Mesenchymal stem cell (in vitro differentiated cells and primary cell): ENCODE measurements at regions not wholly inside any gene's neighbourhood (a gene's known extent, or its start where the extent isn't known, plus 50 kb on each side); places are given as distances from the start of the nearest gene placed in this dataset.

ENCODE experiments used
- DNase-seq: peaks from one replicate; pipeline ENCODE4 v3.0.0-alpha.2; 2013
- H2AFZ ChIP-seq: one replicate; pipeline ENCODE4 v1.6.1; 2013; ENCODE audit warnings: low read depth, mild to moderate bottlenecking, control low read depth, inconsistent platforms, low read length, moderate library complexity
- H2AK5ac ChIP-seq: 2 replicates; pipeline ENCODE4 v1.6.1; 2013; ENCODE audit warnings: low read length, moderate library complexity, mild to moderate bottlenecking, inconsistent platforms; ENCODE audit not compliant: severe bottlenecking
- H2BK120ac ChIP-seq: one replicate; pipeline ENCODE4 v1.6.1; 2013; ENCODE audit warnings: low read depth, mild to moderate bottlenecking, inconsistent platforms, low read length, moderate library complexity
- H2BK12ac ChIP-seq, 2 experiments: one replicate each; pipeline ENCODE4 v1.6.1; 2013; ENCODE audit warnings: inconsistent platforms in 2 of 2, low read length in 2 of 2, mild to moderate bottlenecking in 2 of 2, moderate library complexity in 2 of 2, control low read depth in 1 of 2
- H2BK15ac ChIP-seq: one replicate; pipeline ENCODE4 v1.6.1; 2013; ENCODE audit warnings: mild to moderate bottlenecking, low read depth, inconsistent platforms; ENCODE audit not compliant: poor library complexity, severe bottlenecking
- H2BK5ac ChIP-seq: 2 replicates; pipeline ENCODE4 v1.6.1; 2013; ENCODE audit warnings: low read depth, mild to moderate bottlenecking, low read length, control low read depth, inconsistent platforms; ENCODE audit not compliant: poor library complexity, severe bottlenecking
- H3K14ac ChIP-seq, 2 experiments: one replicate each; pipeline ENCODE4 v1.6.1; 2013; ENCODE audit warnings: inconsistent platforms in 2 of 2, low read length in 2 of 2, control low read depth in 1 of 2, mild to moderate bottlenecking in 1 of 2, moderate library complexity in 1 of 2
- H3K18ac ChIP-seq, 2 experiments: one replicate each; pipeline ENCODE4 v1.6.1; 2013; ENCODE audit warnings: inconsistent platforms in 2 of 2, low read length in 2 of 2, control low read depth in 1 of 2, low read depth in 1 of 2, mild to moderate bottlenecking in 1 of 2
- H3K23ac ChIP-seq, 2 experiments: one replicate each; pipeline ENCODE4 v1.6.1; 2013; ENCODE audit warnings: inconsistent platforms in 2 of 2, low read length in 2 of 2, mild to moderate bottlenecking in 2 of 2, moderate library complexity in 2 of 2, control low read depth in 1 of 2
- H3K27ac ChIP-seq: 2 replicates; pipeline ENCODE4 v1.5.1; 2013; ENCODE audit warnings: mild to moderate bottlenecking, moderate library complexity, low read length, control low read depth, inconsistent platforms; ENCODE audit not compliant: poor library complexity, severe bottlenecking
- H3K27me3 ChIP-seq, 2 experiments: 2 replicates each; pipeline versions ENCODE4 v1.6.1 to v1.7.0; 2013; ENCODE audit warnings: low read length in 2 of 2, mild to moderate bottlenecking in 2 of 2, moderate library complexity in 2 of 2, control low read depth in 1 of 2, inconsistent platforms in 1 of 2; ENCODE audit not compliant: control insufficient read depth in 1 of 2, insufficient read depth in 1 of 2
- H3K36me3 ChIP-seq, 2 experiments: 2 replicates each; pipeline versions ENCODE4 v1.6.1 to v1.7.0; 2013; ENCODE audit warnings: low read length in 2 of 2, control low read depth in 1 of 2, inconsistent platforms in 1 of 2, low read depth in 1 of 2, mild to moderate bottlenecking in 1 of 2; ENCODE audit not compliant: insufficient read depth in 2 of 2, control insufficient read depth in 1 of 2
- H3K4ac ChIP-seq, 2 experiments: one replicate each; pipeline ENCODE4 v1.6.1; 2013; ENCODE audit warnings: inconsistent platforms in 2 of 2, low read length in 2 of 2, mild to moderate bottlenecking in 2 of 2, moderate library complexity in 2 of 2, control low read depth in 1 of 2, low read depth in 1 of 2
- H3K4me1 ChIP-seq: 2 replicates; pipeline ENCODE4 v1.6.1; 2013; ENCODE audit warnings: low read depth, low read length, control low read depth; ENCODE audit not compliant: control insufficient read depth, insufficient read depth
- H3K4me2 ChIP-seq: 2 replicates; pipeline ENCODE4 v1.6.1; 2013; ENCODE audit warnings: low read length, mild to moderate bottlenecking, inconsistent platforms; ENCODE audit not compliant: poor library complexity, severe bottlenecking
- H3K4me3 ChIP-seq, 2 experiments: 2 replicates each; pipeline versions ENCODE4 v1.5.1 to v1.7.0; 2013; ENCODE audit warnings: low read length in 2 of 2, mild to moderate bottlenecking in 2 of 2, control low read depth in 1 of 2, low read depth in 1 of 2; ENCODE audit not compliant: insufficient read depth in 1 of 2
- H3K79me1 ChIP-seq: replicated peaks from 2 replicates; pipeline ENCODE4 v1.6.1; 2013; ENCODE audit warnings: mild to moderate bottlenecking, control low read depth, low read length, inconsistent platforms; ENCODE audit not compliant: poor library complexity, severe bottlenecking
- H3K9ac ChIP-seq: 2 replicates; pipeline ENCODE4 v1.7.0; 2013; ENCODE audit warnings: mild to moderate bottlenecking, low read length, moderate library complexity
- H3K9me3 ChIP-seq: 2 replicates; pipeline ENCODE4 v1.7.0; 2013; ENCODE audit warnings: mild to moderate bottlenecking, low read length; ENCODE audit not compliant: control insufficient read depth
- H4K8ac ChIP-seq: one replicate; pipeline ENCODE4 v1.6.1; 2013; ENCODE audit warnings: inconsistent platforms, mild to moderate bottlenecking, low read length, moderate library complexity
- H4K91ac ChIP-seq: one replicate; pipeline ENCODE4 v1.6.1; 2013; ENCODE audit warnings: mild to moderate bottlenecking, low read length, inconsistent platforms
- WGBS: methylation state at CpG from one replicate; pipeline ENCODE4 v1.1.7; 2013; ENCODE audit warnings: mixed read lengths; 5-methylcytosine and 5-hydroxymethylcytosine counted together

GRCh38 chr13:100809129-100809390 is 134.5 kb upstream of the TMTC4 start:
- no peak overlapping the region for H3K4ac ChIP-seq
- H3K4me1 ChIP-seq = no peaks in the 10 kb centered on the region
- no peaks in the 10 kb centered on the region for H3K9me3 ChIP-seq

DNA sequence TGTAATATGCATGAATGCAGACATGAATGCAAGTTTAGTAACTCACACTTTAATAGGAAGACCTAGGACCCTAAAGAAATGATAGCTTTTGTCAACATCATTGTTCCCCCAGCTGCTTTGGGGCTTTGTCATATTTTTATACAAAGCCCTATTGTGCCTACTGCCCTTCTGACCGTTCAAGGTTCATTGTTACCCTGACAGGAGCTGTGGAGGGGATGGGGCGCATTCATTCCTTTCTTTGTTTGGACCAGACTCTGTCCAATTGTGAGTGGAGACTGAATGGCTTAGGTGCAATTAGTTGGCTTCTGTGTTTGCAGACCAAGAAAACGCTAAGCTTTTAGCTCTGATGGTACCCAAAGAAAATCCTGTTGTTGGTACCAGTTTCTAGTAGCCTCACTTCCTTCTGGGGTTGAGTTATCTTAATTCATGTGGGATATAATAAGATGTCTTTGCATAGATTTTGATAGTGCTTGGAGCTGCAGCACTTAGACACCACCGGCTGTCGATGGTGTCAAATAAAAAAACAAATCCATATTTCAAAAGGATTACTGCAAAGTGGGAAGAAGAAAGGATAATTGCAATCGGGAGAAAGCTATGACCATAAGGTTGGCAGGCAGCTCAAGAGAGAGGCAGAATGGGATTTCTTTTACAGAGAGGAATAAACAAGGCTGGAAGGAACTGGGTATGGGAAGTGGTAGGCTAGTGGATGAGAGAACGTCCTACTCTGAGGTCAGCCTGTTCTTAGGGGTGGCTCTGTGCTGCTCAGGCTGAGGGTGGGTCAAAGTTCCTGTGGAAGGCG is 133.9 kb upstream of the TMTC4 start:
- H3K4ac ChIP-seq = no peak overlapping the region
- no peak overlapping the region for H3K4me2 ChIP-seq
- H3K27me3 ChIP-seq = peaks cover 0 to 46% of the 10 kb centered on the region in 2 experiments
- H2AK5ac ChIP-seq = no peak overlapping the region
- H3K27ac ChIP-seq = no peak overlapping the region
- no peaks in the 10 kb centered on the region for H3K4me1 ChIP-seq
- no peak overlapping the region for H3K9ac ChIP-seq
- DNase-seq = no peak
- no peak overlapping the region for H3K23ac ChIP-seq
- no peak overlapping the region for H2BK12ac ChIP-seq
- no peak overlapping the region for H2BK120ac ChIP-seq
- no peaks in the 10 kb centered on the region for H3K9me3 ChIP-seq
- H3K36me3 ChIP-seq = no peaks in the 10 kb centered on the region
- 70% methylated on average over 8 of the region's 8 CpGs for WGBS
- H3K18ac ChIP-seq = no peak overlapping the region
- no peak overlapping the region for H3K14ac ChIP-seq
- no peak overlapping the region for H3K4me3 ChIP-seq
- H4K8ac ChIP-seq = no peak overlapping the region
- no peak overlapping the region for H2BK5ac ChIP-seq
- no peaks in the 10 kb centered on the region for H3K79me1 ChIP-seq
- H2BK15ac ChIP-seq = no peak overlapping the region
- no peak overlapping the region for H4K91ac ChIP-seq
- no peak overlapping the region for H2AFZ ChIP-seq

More at GRCh38 chr13:100809129-100809390, 134.5 kb upstream of the TMTC4 start:
- Histone ChIP-seq H2BK12ac (no peak overlapping the region), H3K27me3 (peaks cover 0 to 46% of the 10 kb centered on the region in 2 experiments), H2BK15ac (no peak overlapping the region), H3K4me2 (no peak overlapping the region), H2BK5ac (no peak overlapping the region), H3K14ac (no peak overlapping the region), H2AFZ (no peak overlapping the region), H2AK5ac (no peak overlapping the region), H4K8ac (no peak overlapping the region), H3K4me3 (no peak overlapping the region), H2BK120ac (no peak overlapping the region), H3K27ac (no peak overlapping the region), H3K36me3 (no peaks in the 10 kb centered on the region), H4K91ac (no peak overlapping the region), H3K18ac (no peak overlapping the region), H3K9ac (no peak overlapping the region), H3K79me1 (no peaks in the 10 kb centered on the region), H3K23ac (no peak overlapping the region)
- no peak for DNase-seq
- 91% methylated on average over 2 of the region's 2 CpGs for WGBS

DNA sequence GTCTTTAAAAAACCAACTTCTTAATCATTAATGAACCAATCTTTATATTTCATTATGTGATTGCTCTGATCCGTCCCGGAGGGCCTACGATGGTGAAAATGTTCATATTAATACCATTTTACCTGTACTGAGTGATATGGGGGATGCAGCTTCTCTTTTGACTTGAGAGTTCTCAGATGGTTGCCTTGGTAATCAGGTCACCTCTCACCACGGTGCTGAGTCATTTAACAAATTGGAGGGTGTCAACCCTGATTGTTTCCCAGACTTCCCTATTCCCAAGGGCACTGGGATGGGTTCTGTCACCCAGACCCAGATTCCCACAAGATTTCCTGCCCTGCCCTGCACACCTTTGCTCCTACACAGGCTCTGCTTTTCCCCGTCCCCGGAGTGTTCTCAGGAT is 128.5 kb upstream of the TMTC4 start:
- no peak overlapping the region for H2BK5ac ChIP-seq
- no peak overlapping the region for H4K91ac ChIP-seq
- WGBS = 79% methylated on average over 3 of the region's 6 CpGs
- no peak overlapping the region for H3K23ac ChIP-seq
- DNase-seq = no peak
- no peak overlapping the region for H2BK120ac ChIP-seq
- H2BK12ac ChIP-seq = no peak overlapping the region
- no peak overlapping the region for H2AFZ ChIP-seq
- no peak overlapping the region for H2AK5ac ChIP-seq
- no peak overlapping the region for H3K18ac ChIP-seq
- no peak overlapping the region for H4K8ac ChIP-seq
- H3K9me3 ChIP-seq = no peaks in the 10 kb centered on the region
- no peak overlapping the region for H2BK15ac ChIP-seq
- H3K4me1 ChIP-seq = no peaks in the 10 kb centered on the region
- H3K14ac ChIP-seq = no peak overlapping the region
- H3K4me3 ChIP-seq = no peak overlapping the region
- H3K4ac ChIP-seq = no peak overlapping the region
- H3K4me2 ChIP-seq = no peak overlapping the region
- no peaks in the 10 kb centered on the region for H3K79me1 ChIP-seq
- H3K9ac ChIP-seq = no peak overlapping the region
- no peaks in the 10 kb centered on the region for H3K36me3 ChIP-seq
- peaks cover 0 to 36% of the 10 kb centered on the region in 2 experiments for H3K27me3 ChIP-seq
- H3K27ac ChIP-seq = no peak overlapping the region

GRCh38 chr13:100800283-100800875 is 125.8 kb upstream of the TMTC4 start:
- H2AK5ac ChIP-seq = no peak overlapping the region
- no peaks in the 10 kb centered on the region for H3K4me1 ChIP-seq
- H3K27me3 ChIP-seq = peaks cover 0 to 19% of the 10 kb centered on the region in 2 experiments
- no peak overlapping the region for H3K9ac ChIP-seq
- H2AFZ ChIP-seq = no peak overlapping the region
- H3K23ac ChIP-seq = no peak overlapping the region
- no peak overlapping the region for H2BK15ac ChIP-seq
- no peak overlapping the region for H3K4ac ChIP-seq
- H2BK5ac ChIP-seq = no peak overlapping the region
- no peak for DNase-seq
- no peak overlapping the region for H3K4me3 ChIP-seq
- H4K8ac ChIP-seq = no peak overlapping the region
- H3K27ac ChIP-seq = no peak overlapping the region
- H3K9me3 ChIP-seq = peaks cover 4% of the 10 kb centered on the region
- H3K79me1 ChIP-seq = no peaks in the 10 kb centered on the region
- no peak overlapping the region for H4K91ac ChIP-seq
- WGBS = 92% methylated on average over 8 of the region's 8 CpGs
- no peak overlapping the region for H3K4me2 ChIP-seq
- no peak overlapping the region for H3K18ac ChIP-seq
- no peak overlapping the region for H2BK120ac ChIP-seq
- H2BK12ac ChIP-seq = no peak overlapping the region
- no peaks in the 10 kb centered on the region for H3K36me3 ChIP-seq
- no peak overlapping the region for H3K14ac ChIP-seq
